8988T (cell line): ENCODE measurements at regions not wholly inside any gene's neighbourhood (a gene's known extent, or its start where the extent isn't known, plus 50 kb on each side); places are given as distances from the start of the nearest gene placed in this dataset.

Experiments
- DNase-seq: peaks from one replicate; pipeline ENCODE4 v3.0.0; 2011

- no peak for DNase-seq
These were observed 195.0 kb downstream of the ENGASE start for GRCh38 chr17:79269620-79270019.

- no peak for DNase-seq
These were observed 188.6 kb downstream of the ENGASE start for GRCh38 chr17:79263191-79263590.

- DNase-seq, result no peak
These were observed 188.0 kb downstream of the ENGASE start for GRCh38 chr17:79262624-79263023.

- no peak for DNase-seq
These were observed 186.9 kb downstream of the ENGASE start for GRCh38 chr17:79261355-79262072.

- no peak for DNase-seq
These were observed 184.2 kb downstream of the ENGASE start for GRCh38 chr17:79258843-79259242.

- DNase-seq, result no peak
These were observed 183.4 kb downstream of the ENGASE start for GRCh38 chr17:79258041-79258440.

GRCh38 chr17:79255926-79256585 lies 181.4 kb downstream of the ENGASE start:
- no peak for DNase-seq

GRCh38 chr17:79255456-79255855 lies 180.8 kb downstream of the ENGASE start:
- DNase-seq, result no peak

- no peak for DNase-seq
These were observed 180.4 kb downstream of the ENGASE start for GRCh38 chr17:79255046-79255445.

- no peak for DNase-seq
These were observed 178.3 kb downstream of the ENGASE start for GRCh38 chr17:79252886-79253285.

GRCh38 chr17:79251824-79252223 lies 177.2 kb downstream of the ENGASE start:
- DNase-seq, result no peak

- no peak for DNase-seq
These were observed 175.4 kb downstream of the ENGASE start for GRCh38 chr17:79249929-79250521.

- no peak for DNase-seq
These were observed 174.3 kb downstream of the ENGASE start for GRCh38 chr17:79248843-79249493.

GRCh38 chr17:79246225-79247190 lies 171.9 kb downstream of the ENGASE start:
- no peak for DNase-seq

- no peak for DNase-seq
These were observed 170.0 kb downstream of the ENGASE start for GRCh38 chr17:79244665-79245064.

GRCh38 chr17:79243996-79244395 lies 169.4 kb downstream of the ENGASE start:
- no peak for DNase-seq

- no peak for DNase-seq
These were observed 169.0 kb downstream of the ENGASE start for GRCh38 chr17:79243603-79243990.

- no peak for DNase-seq
These were observed 168.4 kb downstream of the ENGASE start for GRCh38 chr17:79242873-79243602.

- DNase-seq, result no peak
These were observed 167.8 kb downstream of the ENGASE start for GRCh38 chr17:79242393-79242792.

GRCh38 chr17:79241616-79242015 lies 167.0 kb downstream of the ENGASE start:
- no peak for DNase-seq

GRCh38 chr17:79239205-79239604 lies 164.6 kb downstream of the ENGASE start:
- DNase-seq, result no peak
